ENCODE measurements at regions not wholly inside any gene's neighbourhood (a gene's known extent, or its start where the extent isn't known, plus 50 kb on each side); places are given as distances from the start of the nearest gene placed in this dataset.

GRCh38 chr2:235141411-235142128 lies 189.8 kb downstream of the SH3BP4 start:
- DNase-seq, result no peak

DNA sequence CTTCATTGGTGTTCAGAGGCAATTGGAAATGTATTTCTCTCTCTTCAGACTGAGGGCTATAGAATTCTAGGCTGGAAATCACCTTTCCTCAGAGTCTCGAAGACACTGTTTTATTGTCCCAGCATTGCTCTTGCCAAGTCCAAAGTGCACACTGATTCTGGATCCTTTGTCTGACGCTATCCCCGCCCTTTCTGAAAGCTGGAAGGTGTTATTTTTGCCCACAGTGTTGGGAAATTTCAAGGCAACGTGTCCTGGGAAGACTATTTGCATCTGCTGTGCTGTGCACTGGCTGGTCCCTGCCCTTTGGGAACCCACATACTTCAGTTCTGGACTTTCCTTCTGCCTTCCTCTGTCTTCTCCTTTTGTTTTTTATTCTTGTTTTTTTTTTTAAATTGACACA lies 190.8 kb downstream of the SH3BP4 start:
- DNase-seq, result no peak

GRCh38 chr2:235143789-235144188 lies 192.0 kb downstream of the SH3BP4 start:
- DNase-seq, result no peak

DNA sequence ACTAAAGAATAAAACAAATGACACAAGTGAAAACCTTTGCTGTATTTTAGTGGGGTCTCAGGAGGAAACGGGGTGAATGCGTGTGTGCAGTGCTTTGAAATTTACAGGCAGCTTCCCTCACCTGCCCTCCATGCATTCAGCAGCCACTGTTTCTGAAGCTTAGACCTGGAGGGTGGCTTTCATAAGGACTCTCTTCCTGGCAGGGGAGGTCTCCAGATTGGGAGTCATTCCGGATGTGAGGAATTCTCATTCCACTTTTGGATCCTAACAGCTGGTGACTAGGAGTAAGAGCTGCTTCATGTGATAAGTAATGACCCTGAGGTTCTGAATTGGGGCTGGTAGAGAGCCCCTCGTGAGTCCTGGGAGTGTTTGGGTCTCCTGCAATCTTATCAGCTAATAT lies 192.5 kb downstream of the SH3BP4 start:
- DNase-seq, result no peak

- DNase-seq, result no peak
These were observed 194.4 kb downstream of the SH3BP4 start for GRCh38 chr2:235146206-235146605.

DNA sequence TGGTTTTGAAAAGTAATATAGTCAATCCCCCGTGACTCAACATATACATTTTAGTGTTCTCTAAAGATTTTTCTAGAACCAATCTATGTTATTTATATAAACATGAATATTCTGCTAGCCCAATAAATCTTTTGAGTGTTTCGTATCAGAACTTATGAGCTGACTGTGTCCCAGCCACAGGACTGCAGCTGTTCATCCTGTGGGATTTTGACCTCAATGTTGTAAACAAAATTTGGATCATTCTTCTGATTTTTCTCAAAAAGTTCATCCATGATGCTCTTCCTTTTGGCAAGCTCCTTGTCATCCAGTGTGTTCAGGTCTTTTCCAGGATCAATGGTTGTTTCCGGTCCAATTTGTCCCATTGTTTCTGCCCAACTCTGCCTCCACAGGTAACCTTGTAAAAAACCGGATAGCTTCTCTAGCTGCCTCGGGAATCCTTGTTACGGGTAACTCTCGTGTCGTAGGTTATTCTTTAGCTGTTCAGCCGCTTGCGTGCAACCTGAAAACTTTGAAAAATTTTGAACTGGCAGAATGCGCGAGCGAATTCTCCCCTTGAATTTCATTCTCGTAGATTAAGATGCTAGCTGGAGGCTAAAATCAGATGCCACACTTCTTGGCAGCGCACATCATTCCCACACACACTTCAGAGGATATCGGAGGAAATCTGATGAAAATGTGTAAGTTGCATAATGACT lies 195.2 kb downstream of the SH3BP4 start:
- no peak for DNase-seq

- DNase-seq, result no peak
These were observed 196.7 kb downstream of the SH3BP4 start for GRCh38 chr2:235148201-235149170.

DNA sequence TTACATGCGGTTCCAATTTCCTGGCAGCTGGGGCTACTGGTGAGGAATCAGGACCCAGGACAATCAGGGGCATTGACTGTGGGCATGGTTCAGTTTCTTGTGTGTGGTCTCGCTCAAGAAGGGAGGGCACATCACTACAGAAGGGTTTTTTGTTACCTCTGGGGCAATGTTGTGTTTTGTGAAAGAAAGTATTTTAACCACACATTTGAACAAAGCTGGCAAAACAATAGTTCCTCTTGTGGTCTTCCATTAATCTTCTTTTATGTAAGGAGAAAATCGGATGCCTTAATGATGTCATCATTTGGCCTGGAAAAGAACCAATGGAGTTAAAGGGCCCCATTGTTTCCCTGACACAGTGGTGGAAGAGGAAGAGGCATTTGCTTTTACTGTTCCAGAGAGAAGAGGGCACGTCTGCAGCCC lies 197.4 kb downstream of the SH3BP4 start:
- DNase-seq, result no peak

GRCh38 chr2:235149736-235150135 lies 197.9 kb downstream of the SH3BP4 start:
- DNase-seq, result no peak

- no peak for DNase-seq
These were observed 199.3 kb downstream of the SH3BP4 start for GRCh38 chr2:235151152-235151551.

- DNase-seq, result no peak
These were observed 203.3 kb downstream of the SH3BP4 start for GRCh38 chr2:235155163-235155562.

GRCh38 chr2:235156055-235156454 lies 204.2 kb downstream of the SH3BP4 start:
- no peak for DNase-seq

DNA sequence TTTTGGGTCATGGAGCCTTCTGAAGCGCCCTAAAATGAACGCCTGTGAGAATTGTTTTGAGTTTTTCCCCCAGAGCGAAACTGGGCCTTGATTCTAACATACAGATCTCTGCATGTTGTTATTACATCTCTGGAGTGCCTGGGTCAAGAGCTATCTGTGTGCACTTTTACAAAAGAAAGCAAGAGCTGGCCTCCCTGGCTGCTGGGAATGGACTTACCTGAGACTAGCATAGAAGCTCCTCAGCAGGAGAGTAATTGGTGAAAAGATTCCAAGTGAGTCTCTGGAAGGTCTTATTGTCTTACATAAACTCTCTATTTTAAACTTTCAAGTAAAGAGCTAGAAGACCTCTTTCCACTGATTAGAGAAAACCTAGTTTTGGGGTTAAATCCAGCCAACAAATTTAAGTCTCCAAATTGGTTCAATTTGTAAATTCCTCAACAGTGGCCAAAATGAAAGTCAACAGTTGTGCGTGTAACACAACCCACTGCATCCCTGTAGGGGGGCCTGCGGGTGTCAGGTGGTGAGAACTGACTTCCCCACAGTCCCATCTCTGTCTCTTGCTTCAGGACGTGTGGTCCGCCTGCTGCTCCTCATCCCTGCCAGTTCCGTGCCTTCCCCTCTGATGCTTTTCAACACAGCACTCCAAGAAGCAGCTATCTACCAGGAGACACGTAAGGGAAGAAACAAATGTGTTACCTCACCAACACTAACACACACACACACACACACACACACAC lies 206.1 kb downstream of the SH3BP4 start:
- DNase-seq, result no peak

- no peak for DNase-seq
These were observed 208.5 kb downstream of the SH3BP4 start for GRCh38 chr2:235160281-235160810.

DNA sequence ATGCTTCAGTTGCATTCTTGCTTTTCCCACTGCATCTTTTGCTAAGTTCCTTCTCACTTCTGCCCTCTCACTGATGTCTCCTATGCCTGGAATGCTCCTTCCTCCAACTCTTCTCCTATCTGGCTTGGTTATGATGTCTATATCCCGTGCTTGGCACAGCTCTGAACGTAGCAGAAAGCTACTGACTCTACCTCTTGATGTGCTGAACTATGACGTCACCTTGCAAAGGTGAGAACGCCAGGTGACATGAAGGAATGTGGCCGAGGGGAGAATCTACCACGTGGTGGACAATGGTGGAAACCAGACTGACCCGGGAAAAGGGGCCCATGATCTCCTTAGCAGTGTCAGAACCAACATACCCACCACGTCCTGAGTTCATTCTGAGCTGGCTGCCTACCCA lies 209.7 kb downstream of the SH3BP4 start:
- DNase-seq, result no peak

DNA sequence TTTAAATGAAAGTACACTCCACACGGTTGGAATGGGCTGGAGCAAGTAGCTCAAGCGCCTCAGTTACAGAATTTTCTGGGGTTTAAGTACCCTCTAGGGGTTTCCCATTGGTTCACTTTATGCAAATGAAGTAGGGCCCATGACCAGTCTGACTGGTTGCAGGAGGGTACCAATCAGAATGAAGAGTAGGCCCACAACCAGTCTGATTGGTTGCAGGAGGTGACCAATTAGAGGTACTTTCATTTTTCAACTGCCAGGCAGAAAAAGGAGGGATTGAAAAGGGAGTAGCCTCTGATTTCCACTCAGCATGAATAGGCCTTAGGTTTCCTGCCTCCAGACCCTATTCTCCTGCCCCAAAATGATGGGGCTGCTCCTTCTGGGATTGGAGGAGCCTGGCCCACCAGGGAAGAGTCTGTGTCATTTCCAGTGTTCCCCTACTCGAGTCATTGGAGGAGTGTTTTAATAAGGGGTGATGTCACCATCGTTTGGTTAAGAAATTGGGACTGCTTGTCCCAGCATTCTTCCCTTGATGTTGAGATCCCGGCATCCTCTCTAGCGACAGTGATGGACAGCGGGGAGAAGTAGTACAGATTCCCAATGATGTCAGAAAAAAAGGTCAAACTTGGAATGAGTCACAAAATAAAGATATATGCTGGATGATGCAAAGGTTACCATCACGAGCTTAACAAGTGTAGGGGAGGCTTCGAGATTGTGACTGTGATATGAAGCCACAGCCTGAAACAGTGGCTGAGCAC lies 210.4 kb downstream of the SH3BP4 start:
- no peak for DNase-seq

GRCh38 chr2:235162837-235163197 lies 211.0 kb downstream of the SH3BP4 start:
- no peak for DNase-seq

DNA sequence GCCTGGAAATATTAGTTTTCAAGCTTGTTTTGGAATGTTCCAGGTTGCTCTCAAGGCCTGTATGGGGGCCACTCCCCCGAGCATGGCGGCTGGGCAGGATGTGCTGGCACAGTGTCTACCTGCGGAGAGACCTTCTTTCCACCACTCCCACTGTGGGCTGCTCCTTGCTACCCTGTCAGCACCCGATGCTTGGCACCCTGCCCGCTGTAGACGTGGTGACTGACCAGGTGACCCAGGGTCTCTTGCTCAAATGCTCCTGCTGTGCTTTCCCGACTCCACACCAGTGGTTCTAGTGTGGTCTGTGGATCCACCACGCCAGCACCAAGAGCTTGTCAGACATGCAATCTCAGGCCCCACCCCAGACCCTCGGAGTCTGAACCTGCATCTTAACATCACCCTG lies 213.3 kb downstream of the SH3BP4 start:
- no peak for DNase-seq

DNA sequence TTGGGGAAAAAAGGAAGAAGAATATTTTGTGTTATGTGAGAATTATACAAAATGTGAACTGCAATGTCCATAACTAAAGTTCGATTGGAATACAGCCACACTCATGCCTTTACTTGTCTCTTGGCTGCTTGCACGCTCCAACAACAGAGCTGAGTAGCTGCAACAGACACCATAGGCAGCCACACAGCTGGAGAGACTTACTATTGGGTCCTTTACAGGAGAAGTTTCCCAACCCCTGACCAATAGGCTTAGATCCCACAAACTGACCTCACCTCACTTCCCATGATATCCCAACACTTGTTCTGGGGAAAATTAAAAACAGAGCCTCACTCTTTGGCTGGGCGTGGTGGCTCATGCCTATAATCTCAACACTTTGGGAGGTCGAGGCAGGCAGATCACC lies 213.8 kb downstream of the SH3BP4 start:
- no peak for DNase-seq

DNA sequence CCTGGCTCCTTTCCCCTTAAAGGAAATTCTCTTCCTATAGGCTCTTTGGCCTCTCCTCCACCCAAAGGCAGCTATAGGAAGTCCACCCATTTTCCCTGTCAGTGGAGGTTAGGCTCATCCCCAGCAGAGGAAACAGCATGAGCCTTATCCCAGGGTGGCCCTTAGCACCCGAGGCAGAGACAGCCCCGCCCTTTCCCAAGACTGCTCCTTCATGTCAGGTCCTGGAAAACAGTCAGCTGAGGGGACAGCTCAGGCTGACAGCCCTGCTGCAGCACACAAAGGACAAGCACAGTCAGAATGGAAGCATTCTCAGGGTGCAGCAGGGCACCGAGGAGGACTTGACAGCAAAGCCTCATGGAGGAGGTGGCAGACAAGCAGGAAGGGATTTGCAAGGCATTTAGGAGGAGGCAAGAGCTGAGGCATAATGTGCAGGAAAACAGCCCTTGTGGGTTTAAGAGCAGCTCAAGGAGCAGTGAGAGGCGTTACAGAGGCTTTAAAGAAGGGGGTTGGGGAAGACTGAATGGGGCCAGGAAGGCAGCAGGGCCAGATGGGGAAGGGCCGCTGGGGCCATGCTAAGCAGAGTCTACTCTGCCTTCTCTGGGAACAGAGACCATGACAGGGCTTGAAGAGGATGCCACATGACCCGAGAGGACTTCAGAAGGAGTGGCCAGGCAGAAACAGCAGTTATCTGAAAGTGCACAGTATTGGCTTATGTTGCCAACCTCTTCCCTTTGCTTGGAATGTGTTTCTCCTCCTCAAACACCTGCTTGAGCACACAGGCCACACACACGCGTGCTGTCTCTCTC lies 216.6 kb downstream of the SH3BP4 start:
- DNase-seq, result no peak

DNA sequence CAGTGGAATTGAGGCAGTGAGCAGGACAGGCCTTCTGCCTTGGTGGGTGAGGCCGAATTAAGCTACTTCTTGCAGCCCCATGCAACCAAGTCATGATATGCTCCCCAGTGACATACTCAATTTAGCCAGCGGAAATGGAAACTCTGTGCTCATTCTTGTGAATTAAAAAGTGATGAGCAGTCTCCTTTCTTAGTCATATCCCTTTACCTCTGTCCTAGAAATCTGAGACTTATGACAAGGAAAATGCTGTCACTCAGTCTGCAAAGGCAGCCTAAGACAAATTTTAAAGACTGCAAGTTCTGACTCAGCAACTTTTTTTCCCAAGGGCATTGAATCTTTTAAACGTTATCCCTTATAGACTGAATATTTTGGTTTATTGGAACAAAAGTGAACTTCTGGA lies 218.2 kb downstream of the SH3BP4 start:
- DNase-seq, result no peak

Data from NCI-H2171 (cell line).